ENCODE measurements at regions not wholly inside any gene's neighbourhood (a gene's known extent, or its start where the extent isn't known, plus 50 kb on each side); places are given as distances from the start of the nearest gene placed in this dataset.

- intact Hi-C loops (cut with DNase I), result no loop called here
- no peaks in the 10 kb centered on the region for H3K9me3 ChIP-seq
- no peak for DNase-seq (ENCODE audit: extremely low spot score in 2 of 2)
- H3K27ac ChIP-seq, result no peak overlapping the region
- H3K27me3 ChIP-seq, result no peaks in the 10 kb centered on the region
- no peaks in the 10 kb centered on the region for H3K4me1 ChIP-seq
- no peak overlapping the region for H3K4me3 ChIP-seq
- TF ChIP-seq CTCF (IDR thresholded peaks at IDR 0.05) (no peak), POLR2A (IDR thresholded peaks at IDR 0.05) (no peak)
- no peaks in the 10 kb centered on the region for H3K36me3 ChIP-seq
Observed at GRCh38 chr5:32522429-32523143, 62.8 kb upstream of the SUB1 start.

DNA sequence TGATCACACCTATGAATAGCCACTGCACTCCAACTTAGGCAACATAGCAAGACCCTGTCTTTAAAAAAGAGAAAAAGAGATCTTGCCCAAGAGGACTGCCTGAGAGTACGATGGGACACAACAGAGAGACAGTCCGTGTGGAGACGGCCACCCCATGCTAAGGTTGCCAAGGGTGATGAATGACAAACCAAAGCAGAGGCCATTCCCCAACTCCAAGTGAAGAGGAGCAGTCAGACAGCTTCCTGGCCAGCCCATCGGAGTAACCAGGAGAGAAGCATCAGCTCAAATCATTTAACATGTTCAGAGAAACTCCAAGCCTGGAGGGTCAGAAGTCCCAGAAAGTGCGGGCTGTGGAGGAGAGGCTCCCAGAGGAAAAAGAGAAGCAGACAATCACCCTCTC is 63.9 kb upstream of the SUB1 start:
- DNase-seq (ENCODE audit: extremely low spot score in 2 of 2), result no peak
- intact Hi-C loops (cut with DNase I), result no loop called here
- Histone ChIP-seq H3K9me3 (no peaks in the 10 kb centered on the region), H3K4me1 (no peaks in the 10 kb centered on the region), H3K27ac (no peak overlapping the region), H3K27me3 (no peaks in the 10 kb centered on the region), H3K4me3 (no peak overlapping the region), H3K36me3 (no peaks in the 10 kb centered on the region)
- TF ChIP-seq POLR2A (IDR thresholded peaks at IDR 0.05), result no peak
- TF ChIP-seq POLR2AphosphoS5 (IDR thresholded peaks at IDR 0.05; ENCODE audit: insufficient read depth in 1 of 2, low read depth in 1 of 2), result no peak
- TF ChIP-seq CTCF (IDR thresholded peaks at IDR 0.05), result no peak

- no peak overlapping the region for H3K4me3 ChIP-seq
- no peaks in the 10 kb centered on the region for H3K27me3 ChIP-seq
- H3K9me3 ChIP-seq, result no peaks in the 10 kb centered on the region
- no peaks in the 10 kb centered on the region for H3K36me3 ChIP-seq
- no peak overlapping the region for H3K27ac ChIP-seq
- H3K4me1 ChIP-seq, result no peaks in the 10 kb centered on the region
- DNase-seq (ENCODE audit: extremely low spot score in 2 of 2), result no peak
- TF ChIP-seq CTCF (IDR thresholded peaks at IDR 0.05) (no peak), POLR2A (IDR thresholded peaks at IDR 0.05) (no peak), POLR2AphosphoS5 (IDR thresholded peaks at IDR 0.05; ENCODE audit: insufficient read depth in 1 of 2, low read depth in 1 of 2) (no peak)
- intact Hi-C loops (cut with DNase I), result no loop called here
Observed at GRCh38 chr5:32520972-32521371, 64.4 kb upstream of the SUB1 start.

GRCh38 chr5:32520356-32520755 is 65.0 kb upstream of the SUB1 start:
- Histone ChIP-seq H3K27me3 (no peaks in the 10 kb centered on the region), H3K4me1 (no peaks in the 10 kb centered on the region), H3K36me3 (no peaks in the 10 kb centered on the region), H3K9me3 (no peaks in the 10 kb centered on the region), H3K27ac (no peak overlapping the region), H3K4me3 (no peak overlapping the region)
- TF ChIP-seq CTCF (IDR thresholded peaks at IDR 0.05), result no peak
- no peak for TF ChIP-seq POLR2AphosphoS5 (IDR thresholded peaks at IDR 0.05; ENCODE audit: insufficient read depth in 1 of 2, low read depth in 1 of 2)
- no peak for TF ChIP-seq POLR2A (IDR thresholded peaks at IDR 0.05)
- DNase-seq (ENCODE audit: extremely low spot score in 2 of 2), result no peak
- intact Hi-C loops (cut with DNase I), result no loop called here

DNA sequence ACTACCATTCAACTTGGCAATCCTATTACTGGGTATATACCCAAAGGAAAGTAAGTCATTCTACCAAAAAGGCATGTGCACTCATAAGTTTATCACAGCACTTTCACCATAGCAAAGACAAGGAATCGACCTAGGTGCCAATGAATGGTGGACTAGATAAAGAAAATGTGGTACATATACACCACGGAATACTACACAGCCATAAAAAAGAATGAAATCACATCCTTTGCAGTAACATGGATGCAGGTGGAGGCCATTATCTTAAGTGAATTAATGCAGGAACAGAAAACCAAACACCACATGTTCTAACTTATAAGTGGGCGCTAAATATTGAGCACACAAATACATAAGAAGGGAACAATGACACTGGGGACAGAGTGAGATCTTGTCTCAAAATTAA is 65.8 kb upstream of the SUB1 start:
- no peak overlapping the region for H3K27ac ChIP-seq
- no peak overlapping the region for H3K4me3 ChIP-seq
- H3K9me3 ChIP-seq, result no peaks in the 10 kb centered on the region
- no peaks in the 10 kb centered on the region for H3K36me3 ChIP-seq
- intact Hi-C loops (cut with DNase I), result no loop called here
- DNase-seq (ENCODE audit: extremely low spot score in 2 of 2), result no peak
- no peaks in the 10 kb centered on the region for H3K27me3 ChIP-seq
- H3K4me1 ChIP-seq, result no peaks in the 10 kb centered on the region
- TF ChIP-seq CTCF (IDR thresholded peaks at IDR 0.05) (no peak), POLR2AphosphoS5 (IDR thresholded peaks at IDR 0.05; ENCODE audit: insufficient read depth in 1 of 2, low read depth in 1 of 2) (no peak), POLR2A (IDR thresholded peaks at IDR 0.05) (no peak)
